NCI-H526 treated with DMSO at 0.1 percent for 48 hours (cell line): ENCODE measurements at regions not wholly inside any gene's neighbourhood (a gene's known extent, or its start where the extent isn't known, plus 50 kb on each side); places are given as distances from the start of the nearest gene placed in this dataset.

Experiments used
- DNase-seq: peaks from one replicate; lab custom pipeline; 2025; lab: John Stamatoyannopoulos, UW

DNA sequence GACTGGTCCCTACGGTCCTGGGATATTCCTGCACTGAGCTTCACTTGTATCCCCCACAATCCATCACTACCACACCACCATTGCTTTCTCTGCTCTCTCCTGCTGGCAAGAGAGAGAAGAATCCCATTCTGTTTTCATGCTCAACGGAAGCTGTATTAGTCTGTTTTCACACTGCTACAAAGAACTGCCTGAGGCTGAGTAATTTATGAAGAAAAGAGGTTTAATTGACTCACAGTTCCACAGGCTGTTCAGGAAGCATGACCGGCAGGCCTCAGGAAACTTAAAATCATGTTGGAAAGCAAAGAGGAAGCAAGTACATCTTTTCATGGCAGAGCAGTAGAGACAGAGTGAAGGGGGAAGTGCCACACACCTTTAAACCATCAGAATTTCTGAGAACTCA, 260.4 kb upstream of the LYZL1 start:
- DNase-seq: no peak

DNA sequence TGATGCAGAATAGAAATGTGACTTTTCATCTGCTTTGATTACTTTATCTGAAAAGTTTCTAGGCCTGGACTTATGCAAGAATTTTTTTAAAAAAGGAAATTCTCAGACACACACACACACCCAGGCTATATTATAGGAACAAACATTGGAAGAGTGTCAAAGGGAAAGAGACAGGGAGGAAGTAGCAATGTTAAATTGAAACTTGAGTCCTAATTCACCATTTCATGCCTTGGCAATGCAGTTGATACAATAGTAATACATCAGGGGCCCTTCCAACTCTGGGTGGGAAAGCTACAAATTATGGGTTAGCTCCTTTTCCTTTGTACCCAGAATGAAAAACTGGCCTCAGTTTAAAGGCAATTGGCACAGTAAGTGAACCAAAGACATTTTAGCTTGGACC, 258.0 kb upstream of the LYZL1 start:
- DNase-seq: no peak

DNA sequence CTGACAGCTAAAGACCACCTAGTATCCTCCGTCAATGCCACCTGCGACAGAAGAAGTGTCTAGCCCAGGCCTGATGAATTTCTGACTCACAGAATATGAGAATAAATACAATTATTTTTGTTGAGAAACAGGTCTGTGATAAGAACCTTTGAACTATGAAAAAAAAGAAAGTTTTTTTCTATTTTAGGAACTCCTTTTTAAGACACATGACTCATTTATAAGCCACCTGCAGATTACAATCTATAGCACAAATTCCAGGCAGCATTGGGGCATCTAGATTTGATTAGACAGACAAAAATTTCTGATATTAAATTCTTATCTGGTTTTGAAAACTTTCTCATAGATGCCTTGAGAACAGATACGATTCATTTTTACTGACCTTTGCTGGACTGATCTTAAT, 256.7 kb upstream of the LYZL1 start:
- no peak for DNase-seq

GRCh38 chr10:29033311-29033940, 255.4 kb upstream of the LYZL1 start:
- DNase-seq: no peak

- DNase-seq: no peak
Measured at GRCh38 chr10:29034592-29034991, 254.3 kb upstream of the LYZL1 start.

- DNase-seq: no peak
Measured at GRCh38 chr10:29035721-29036120, 253.1 kb upstream of the LYZL1 start.

- DNase-seq: no peak
Measured at GRCh38 chr10:29037348-29038113, 251.3 kb upstream of the LYZL1 start.

DNA sequence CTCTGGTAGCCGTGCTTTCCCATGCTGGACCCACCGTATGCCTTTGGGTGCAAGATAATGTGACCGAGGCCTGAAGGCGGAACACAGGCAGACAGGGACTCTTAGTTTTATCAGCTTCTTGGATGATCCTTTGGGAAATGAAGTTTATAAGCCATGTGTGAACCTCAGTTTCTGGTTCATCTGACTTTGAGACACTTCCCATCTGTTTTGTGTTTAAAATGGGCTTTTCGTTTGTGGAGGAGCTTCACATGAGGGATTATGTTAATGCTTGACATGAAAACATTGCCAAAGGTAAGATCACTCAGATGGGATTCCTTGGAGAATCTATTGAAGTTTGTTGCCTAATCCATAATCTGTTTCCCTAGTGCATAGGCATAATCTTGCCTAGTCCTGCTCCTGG, 249.8 kb upstream of the LYZL1 start:
- no peak for DNase-seq

GRCh38 chr10:29039677-29040189, 249.1 kb upstream of the LYZL1 start:
- DNase-seq: no peak

DNA sequence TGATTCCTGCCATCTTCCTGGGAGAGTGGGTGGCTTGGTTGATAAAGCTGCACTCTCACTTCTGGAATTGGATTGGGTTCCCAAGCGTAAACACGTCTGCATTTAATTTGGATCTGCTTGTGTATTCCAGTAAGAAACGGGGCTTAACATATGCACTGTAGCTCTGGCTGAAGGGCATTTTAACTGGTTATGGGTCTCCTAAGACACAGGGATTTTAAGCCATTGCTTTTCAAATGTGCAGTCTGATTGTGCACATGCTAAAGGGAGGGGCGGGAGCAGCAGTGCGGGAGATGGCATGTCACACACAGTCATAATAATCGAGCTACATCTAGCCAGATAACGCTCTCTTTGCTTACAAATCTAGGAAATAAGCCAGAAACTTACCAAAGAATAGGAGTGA, 247.3 kb upstream of the LYZL1 start:
- DNase-seq: no peak

GRCh38 chr10:29048506-29048905, 240.4 kb upstream of the LYZL1 start:
- no peak for DNase-seq

DNA sequence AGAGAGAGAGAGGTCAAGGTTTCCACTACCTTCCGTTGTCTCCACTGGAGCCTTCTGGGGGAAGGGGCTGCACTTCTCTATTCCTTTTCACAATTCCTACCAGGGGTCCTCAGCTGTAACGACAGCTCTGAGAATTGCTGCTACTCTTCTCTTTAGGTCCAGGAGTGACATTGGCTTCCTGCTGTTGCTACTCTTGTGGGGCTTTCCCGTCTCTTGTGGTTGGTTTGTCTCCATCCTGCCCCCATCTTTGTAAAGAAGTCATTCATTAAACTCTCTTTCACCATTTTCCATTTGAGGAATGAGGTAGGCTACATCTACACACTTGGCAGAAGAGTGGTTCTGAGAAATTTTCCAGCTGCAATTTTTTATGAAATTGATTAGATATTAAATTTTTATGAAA, 238.8 kb upstream of the LYZL1 start:
- DNase-seq: no peak

GRCh38 chr10:29055101-29055500, 233.8 kb upstream of the LYZL1 start:
- no peak for DNase-seq

- no peak for DNase-seq
Measured at GRCh38 chr10:29056729-29057128, 232.1 kb upstream of the LYZL1 start.

GRCh38 chr10:29057822-29058331, 231.0 kb upstream of the LYZL1 start:
- DNase-seq: no peak

DNA sequence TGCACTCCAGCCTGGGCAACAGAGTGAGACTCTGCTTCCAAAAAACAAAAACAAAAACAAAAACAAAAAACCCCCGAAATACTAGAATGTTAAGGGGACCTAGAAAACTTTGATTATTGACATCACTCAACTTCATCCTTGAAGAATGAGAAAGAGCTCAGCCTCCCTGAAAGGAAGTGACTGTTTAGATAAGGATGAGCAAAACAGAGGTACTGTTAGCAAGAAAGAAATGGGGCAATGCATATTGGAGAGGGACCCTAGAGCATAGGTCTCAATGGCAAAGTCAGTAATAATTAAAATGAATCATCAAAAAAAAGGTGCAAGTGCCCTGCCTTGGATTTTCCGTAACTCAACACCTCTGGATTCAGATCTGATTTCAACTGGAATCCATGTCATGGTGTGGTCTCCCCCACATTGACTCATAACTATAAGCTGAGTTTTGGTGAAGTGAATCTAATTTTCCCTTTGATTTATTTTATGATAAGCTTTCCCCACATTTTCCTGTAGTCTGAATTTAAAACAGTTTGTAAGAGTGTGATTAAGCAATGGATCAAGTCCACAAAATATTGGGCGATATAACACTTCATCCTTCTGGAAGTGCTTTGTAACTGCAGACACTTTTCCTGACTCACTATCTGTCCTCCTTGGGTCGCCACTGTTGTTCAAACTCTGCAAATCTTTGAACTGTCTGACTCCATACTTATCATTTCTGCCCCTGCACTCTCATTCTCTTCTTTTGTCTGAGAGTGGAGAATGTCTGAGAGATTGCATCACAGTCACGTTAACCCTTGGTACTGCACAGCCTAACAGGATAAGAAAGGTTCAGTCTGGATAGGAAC, 224.8 kb upstream of the LYZL1 start:
- no peak for DNase-seq

DNA sequence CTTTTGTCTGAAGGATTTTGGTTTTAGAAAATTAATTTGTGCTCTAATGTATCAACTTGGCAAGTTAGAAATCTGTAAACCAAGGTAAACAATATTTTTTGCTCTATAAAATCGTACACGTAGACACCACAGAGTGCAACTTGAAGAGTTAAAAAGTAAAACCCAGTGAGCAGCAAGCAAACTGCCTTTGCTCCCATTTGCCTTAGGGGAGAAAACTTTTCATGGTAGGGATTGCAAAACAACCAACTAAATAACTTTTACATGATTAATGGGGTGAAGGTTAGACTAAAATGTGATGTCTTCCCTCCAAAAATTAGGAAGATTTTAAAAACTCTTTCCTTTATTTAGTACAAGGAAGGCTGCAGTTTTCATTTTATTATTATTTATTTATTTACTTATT, 224.2 kb upstream of the LYZL1 start:
- DNase-seq: no peak

GRCh38 chr10:29067161-29067560, 221.7 kb upstream of the LYZL1 start:
- DNase-seq: no peak

- no peak for DNase-seq
Measured at GRCh38 chr10:29067628-29068027, 221.2 kb upstream of the LYZL1 start.

GRCh38 chr10:29068302-29068701, 220.6 kb upstream of the LYZL1 start:
- DNase-seq: no peak

GRCh38 chr10:29068966-29069365, 219.9 kb upstream of the LYZL1 start:
- no peak for DNase-seq

GRCh38 chr10:29069941-29070340, 218.9 kb upstream of the LYZL1 start:
- DNase-seq: no peak

DNA sequence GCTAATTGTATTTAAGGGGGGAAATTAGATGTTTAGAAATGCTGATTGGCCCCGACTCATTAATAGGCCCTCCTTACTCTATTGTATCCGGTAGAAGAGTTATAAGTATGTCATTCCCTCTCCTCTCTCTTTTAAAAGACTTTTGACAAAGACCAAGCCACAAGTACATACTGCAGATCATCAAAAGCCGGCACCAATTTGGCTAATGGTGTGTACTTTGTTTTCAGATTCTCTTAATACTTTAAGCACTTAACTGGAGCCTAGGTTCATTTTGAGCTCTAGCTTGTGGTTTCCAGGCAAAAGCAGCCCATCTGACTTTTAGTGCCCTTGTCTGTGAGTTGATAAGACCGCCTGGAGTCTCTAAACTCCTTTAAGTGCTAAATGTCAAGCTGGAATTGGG, 210.0 kb upstream of the LYZL1 start:
- no peak for DNase-seq
